Activated CD8-positive, alpha-beta T cell treated with anti-CD3 and anti-CD28 coated beads for 36 hours (primary cell): ENCODE measurements at regions not wholly inside any gene's neighbourhood (a gene's known extent, or its start where the extent isn't known, plus 50 kb on each side); places are given as distances from the start of the nearest gene placed in this dataset.

Source experiments
- ATAC-seq: fragments of 200-7000 bp; cut with Tn5 transposase; one replicate; pipeline ENCODE4 v1.10.0; 2021; ENCODE audit warnings: mild to moderate bottlenecking, moderate library complexity
- CTCF ChIA-PET: fragments of 350-600 bp; sonication (Branson Sonifier 250); formaldehyde crosslinking; loops from one replicate; lab custom pipeline; 2021; ENCODE audit warnings: antibody characterized with exemption; lab: Charles Lee
- POLR2A ChIA-PET: fragments of 350-600 bp; sonication (Branson Sonifier 250); formaldehyde crosslinking; loops from one replicate; lab custom pipeline; 2021; ENCODE audit warnings: antibody characterized with exemption; lab: Charles Lee
- DNase-seq: peaks from one replicate; pipeline ENCODE4 v3.0.0-alpha.2; 2020
- H3K27ac Mint-ChIP-seq: one replicate; pipeline ENCODE4 v1.8.0; 2021; ENCODE audit warnings: mild to moderate bottlenecking, mixed read lengths
- H3K27me3 Mint-ChIP-seq: one replicate; pipeline ENCODE4 v1.8.0; 2021; ENCODE audit warnings: mixed read lengths
- H3K36me3 Mint-ChIP-seq: one replicate; pipeline ENCODE4 v1.8.0; 2021; ENCODE audit warnings: low read depth, mixed read lengths
- H3K4me1 Mint-ChIP-seq: one replicate; pipeline ENCODE4 v1.8.0; 2021; ENCODE audit warnings: low read depth, mixed read lengths
- H3K4me3 Mint-ChIP-seq: one replicate; pipeline ENCODE4 v1.8.0; 2021; ENCODE audit warnings: mild to moderate bottlenecking, moderate library complexity, mixed read lengths
- H3K9me3 Mint-ChIP-seq: one replicate; pipeline ENCODE4 v1.8.0; 2021; ENCODE audit warnings: mixed read lengths
- intact Hi-C: fragments of 100-400 bp; cut with micrococcal nuclease; formaldehyde crosslinking; loops from one replicate; pipeline ENCODE4 v1.10.0; 2022
- TF ChIP-seq, protein P1 (sequence below): fragments of 200-600 bp; IDR thresholded peaks from one replicate; pipeline ENCODE4 v1.8.0; 2022; ENCODE audit warnings: antibody characterized with exemption, mild to moderate bottlenecking

DNA sequence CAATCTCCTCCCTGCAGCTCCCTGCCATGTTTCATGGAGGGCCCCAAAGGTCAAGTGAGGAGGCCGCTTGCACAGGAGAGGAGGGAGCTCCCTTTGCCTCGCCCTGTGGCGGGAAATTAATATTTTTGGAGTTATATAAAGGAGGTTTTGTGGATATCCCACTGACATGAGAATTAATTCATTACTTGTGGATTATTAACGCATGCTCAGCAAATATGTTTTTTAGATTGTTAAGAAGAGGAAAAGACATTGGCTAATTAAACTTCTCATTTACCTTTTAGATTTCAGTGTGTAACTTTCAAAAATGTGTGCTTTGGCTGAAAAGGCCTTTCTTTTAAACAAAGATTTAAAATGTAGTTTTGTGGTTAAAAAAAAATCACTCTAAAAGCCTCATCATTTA is 474.0 kb downstream of the SOCS6 start:
- intact Hi-C loops, result no loop called here
- Mint-ChIP-seq H3K4me3 (no peak overlapping the region), H3K27me3 (no peaks in the 10 kb centered on the region), H3K36me3 (no peaks in the 10 kb centered on the region), H3K4me1 (peaks cover 8% of the 10 kb centered on the region), H3K9me3 (peaks cover 2% of the 10 kb centered on the region), H3K27ac (no peak overlapping the region)
- POLR2A ChIA-PET, result no interaction called here
- CTCF ChIA-PET, result no interaction called here
- no peak for ATAC-seq
- TF ChIP-seq, protein P1, sequence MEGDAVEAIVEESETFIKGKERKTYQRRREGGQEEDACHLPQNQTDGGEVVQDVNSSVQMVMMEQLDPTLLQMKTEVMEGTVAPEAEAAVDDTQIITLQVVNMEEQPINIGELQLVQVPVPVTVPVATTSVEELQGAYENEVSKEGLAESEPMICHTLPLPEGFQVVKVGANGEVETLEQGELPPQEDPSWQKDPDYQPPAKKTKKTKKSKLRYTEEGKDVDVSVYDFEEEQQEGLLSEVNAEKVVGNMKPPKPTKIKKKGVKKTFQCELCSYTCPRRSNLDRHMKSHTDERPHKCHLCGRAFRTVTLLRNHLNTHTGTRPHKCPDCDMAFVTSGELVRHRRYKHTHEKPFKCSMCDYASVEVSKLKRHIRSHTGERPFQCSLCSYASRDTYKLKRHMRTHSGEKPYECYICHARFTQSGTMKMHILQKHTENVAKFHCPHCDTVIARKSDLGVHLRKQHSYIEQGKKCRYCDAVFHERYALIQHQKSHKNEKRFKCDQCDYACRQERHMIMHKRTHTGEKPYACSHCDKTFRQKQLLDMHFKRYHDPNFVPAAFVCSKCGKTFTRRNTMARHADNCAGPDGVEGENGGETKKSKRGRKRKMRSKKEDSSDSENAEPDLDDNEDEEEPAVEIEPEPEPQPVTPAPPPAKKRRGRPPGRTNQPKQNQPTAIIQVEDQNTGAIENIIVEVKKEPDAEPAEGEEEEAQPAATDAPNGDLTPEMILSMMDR, result no peak
- no peak for DNase-seq

DNA sequence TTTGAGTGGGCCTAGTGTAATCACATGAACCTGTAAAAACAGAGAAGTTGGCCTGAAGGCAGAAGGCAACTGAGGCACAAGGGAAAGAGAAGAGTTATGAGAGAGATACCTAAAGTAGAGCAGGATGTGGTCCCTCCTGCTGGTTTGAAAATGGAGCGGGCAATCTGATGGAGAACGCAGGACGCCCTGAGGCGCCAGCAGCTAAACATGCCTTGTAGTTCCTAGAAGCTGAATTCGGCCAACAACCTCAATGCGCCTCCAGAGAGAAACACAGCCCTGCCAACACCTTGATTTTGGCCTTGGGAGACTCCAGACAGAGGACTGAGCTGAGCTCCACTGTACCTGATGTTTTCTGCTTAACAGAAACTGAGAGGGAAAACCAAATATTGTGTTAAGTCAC is 469.9 kb downstream of the SOCS6 start:
- Mint-ChIP-seq H3K27ac (no peak overlapping the region), H3K36me3 (no peaks in the 10 kb centered on the region), H3K4me3 (no peak overlapping the region), H3K9me3 (peaks cover 6% of the 10 kb centered on the region), H3K27me3 (no peaks in the 10 kb centered on the region), H3K4me1 (no peaks in the 10 kb centered on the region)
- no peak for ATAC-seq
- TF ChIP-seq, protein P1, result no peak
- ChIA-PET POLR2A (no interaction called here), CTCF (no interaction called here)
- intact Hi-C loops, result no loop called here
- DNase-seq, result no peak

DNA sequence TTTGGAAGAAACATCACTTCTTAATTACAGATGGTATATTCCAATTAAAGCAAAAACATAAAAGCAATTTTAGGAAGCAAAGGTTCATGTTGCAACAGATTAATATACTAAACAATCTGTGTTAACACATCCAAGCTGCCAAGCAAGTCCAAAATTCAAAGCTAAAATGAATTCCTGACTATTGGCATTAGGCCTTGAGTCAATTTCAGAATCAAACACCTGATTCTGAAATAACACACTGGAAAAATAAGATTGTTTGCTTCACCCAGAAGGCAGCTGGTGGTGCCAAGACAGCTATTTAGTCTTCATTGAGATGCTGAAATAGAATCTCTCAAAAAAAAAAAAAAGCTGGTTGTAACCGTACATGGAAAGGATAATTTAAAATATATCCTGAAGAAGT is 465.6 kb downstream of the SOCS6 start:
- Mint-ChIP-seq H3K36me3 (no peaks in the 10 kb centered on the region), H3K4me3 (no peak overlapping the region), H3K27ac (no peak overlapping the region), H3K9me3 (peaks cover 10% of the 10 kb centered on the region), H3K4me1 (no peaks in the 10 kb centered on the region), H3K27me3 (no peaks in the 10 kb centered on the region)
- TF ChIP-seq, protein P1, result no peak
- POLR2A ChIA-PET, result no interaction called here
- ATAC-seq (no peak), DNase-seq (no peak)
- intact Hi-C loops, result no loop called here
- CTCF ChIA-PET, result interaction anchor here (1.0 kb wide), 2 partner anchors 15 to 264 kb away, joined by 3 read pairs; no protein-coding TSS in a partner anchor

DNA sequence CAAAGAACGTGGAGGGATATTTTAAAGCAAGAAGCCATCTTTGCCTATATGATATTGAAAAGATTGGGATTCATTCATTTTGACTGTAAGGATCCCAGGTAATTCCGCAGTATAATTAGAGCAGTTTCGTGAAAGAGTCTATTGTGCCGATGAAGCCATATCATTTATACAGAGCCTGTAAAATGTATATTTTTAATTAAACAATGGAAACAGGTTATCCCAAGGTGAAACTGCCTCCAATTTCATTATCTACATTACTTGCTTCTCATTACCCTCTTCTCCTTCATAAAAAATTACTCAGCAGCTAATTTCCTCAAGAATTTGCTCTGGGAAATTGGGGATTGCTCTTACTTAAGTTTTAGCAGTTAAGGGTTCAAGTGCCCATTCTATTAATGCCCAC is 444.1 kb downstream of the SOCS6 start:
- no peak overlapping the region for H3K4me3 Mint-ChIP-seq
- no peaks in the 10 kb centered on the region for H3K27me3 Mint-ChIP-seq
- CTCF ChIA-PET, result no interaction called here
- no peaks in the 10 kb centered on the region for H3K36me3 Mint-ChIP-seq
- TF ChIP-seq, protein P1, result no peak
- H3K9me3 Mint-ChIP-seq, result peaks cover 6% of the 10 kb centered on the region
- POLR2A ChIA-PET, result no interaction called here
- no peak overlapping the region for H3K27ac Mint-ChIP-seq
- peaks cover 2% of the 10 kb centered on the region for H3K4me1 Mint-ChIP-seq
- no peak for ATAC-seq
- DNase-seq, result no peak
- intact Hi-C loops, result no loop called here

DNA sequence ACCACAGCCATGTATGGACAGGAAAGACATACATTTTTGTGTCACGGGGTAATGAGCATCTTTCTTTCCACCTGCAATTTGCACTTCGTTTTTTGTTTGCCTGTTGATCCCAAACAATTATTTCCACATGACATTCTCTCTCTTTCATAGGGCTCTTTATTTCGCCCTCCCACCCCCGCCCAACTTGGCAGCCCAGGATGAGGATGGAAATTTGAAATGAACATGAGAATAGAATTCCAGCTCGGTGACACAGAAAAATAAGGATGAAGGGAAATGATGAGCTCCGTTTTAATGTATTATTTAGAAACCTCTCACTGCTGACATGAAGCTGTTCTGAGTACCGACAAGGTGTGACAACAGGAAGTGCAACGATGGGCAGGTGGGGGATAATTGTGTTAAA is 443.3 kb downstream of the SOCS6 start:
- CTCF ChIA-PET, result no interaction called here
- Mint-ChIP-seq H3K4me1 (peaks cover 2% of the 10 kb centered on the region), H3K27me3 (no peaks in the 10 kb centered on the region), H3K4me3 (no peak overlapping the region), H3K9me3 (peaks cover 6% of the 10 kb centered on the region), H3K36me3 (no peaks in the 10 kb centered on the region), H3K27ac (no peak overlapping the region)
- POLR2A ChIA-PET, result no interaction called here
- DNase-seq, result no peak
- TF ChIP-seq, protein P1, result no peak
- intact Hi-C loops, result no loop called here
- ATAC-seq, result no peak
